Stimulated activated naive B cell treated with anti-CD40 and anti-IgM and Interleukin-4, amounts not matched to agents 10 μg/mL and 1 μg/mL and 100 μg/mL, for 72 hours (primary cell): ENCODE measurements at regions not wholly inside any gene's neighbourhood (a gene's known extent, or its start where the extent isn't known, plus 50 kb on each side); places are given as distances from the start of the nearest gene placed in this dataset.

Experiments
- ATAC-seq, 2 donors: fragments of 150-1000 bp; cut with Tn5 transposase; replicated peaks; 2 replicates each; pipeline ENCODE4 v1.10.0; 2021; ENCODE audit warnings: moderate library complexity in 1 of 2
- DNase-seq: peaks from one replicate; pipeline ENCODE4 v3.0.0; 2021
- H3K27ac Mint-ChIP-seq: one replicate; pipeline ENCODE4 v1.8.0; 2022; ENCODE audit warnings: mild to moderate bottlenecking, mixed read lengths
- H3K27me3 Mint-ChIP-seq, 2 donors: one replicate each; pipeline ENCODE4 v1.8.0; 2022; ENCODE audit warnings: mixed read lengths in 2 of 2
- H3K36me3 Mint-ChIP-seq, 2 donors: one replicate each; pipeline ENCODE4 v1.8.0; 2022; ENCODE audit warnings: mixed read lengths in 2 of 2, mild to moderate bottlenecking in 1 of 2
- H3K4me1 Mint-ChIP-seq, 2 donors: one replicate each; pipeline ENCODE4 v1.8.0; 2022; ENCODE audit warnings: mixed read lengths in 2 of 2, mild to moderate bottlenecking in 1 of 2
- H3K4me3 Mint-ChIP-seq, 2 donors: one replicate each; pipeline ENCODE4 v1.8.0; 2022; ENCODE audit warnings: mild to moderate bottlenecking in 2 of 2, mixed read lengths in 2 of 2, moderate library complexity in 1 of 2
- H3K9me3 Mint-ChIP-seq, 2 donors: one replicate each; pipeline ENCODE4 v1.8.0; 2022; ENCODE audit warnings: mixed read lengths in 2 of 2, mild to moderate bottlenecking in 1 of 2

GRCh38 chr10:16297642-16298041, 139.2 kb upstream of the PTER start:
- no peaks in the 10 kb centered on the region for H3K36me3 Mint-ChIP-seq
- H3K4me1 Mint-ChIP-seq = no peaks in the 10 kb centered on the region
- H3K27me3 Mint-ChIP-seq = no peaks in the 10 kb centered on the region
- DNase-seq (no peak), ATAC-seq (no peak)
- H3K9me3 Mint-ChIP-seq = peaks cover 2 to 3% of the 10 kb centered on the region in 2 donors
- no peak overlapping the region for H3K4me3 Mint-ChIP-seq
- no peak overlapping the region for H3K27ac Mint-ChIP-seq

GRCh38 chr10:16304311-16304710, 132.5 kb upstream of the PTER start:
- Mint-ChIP-seq H3K27ac (no peak overlapping the region), H3K4me1 (no peaks in the 10 kb centered on the region), H3K27me3 (peaks cover 0 to 4% of the 10 kb centered on the region in 2 donors), H3K4me3 (no peak overlapping the region), H3K9me3 (peaks cover 0 to 7% of the 10 kb centered on the region in 2 donors), H3K36me3 (no peaks in the 10 kb centered on the region)
- no peak for DNase-seq
- no peak for ATAC-seq

- no peaks in the 10 kb centered on the region for H3K4me1 Mint-ChIP-seq
- ATAC-seq (no peak), DNase-seq (no peak)
- H3K4me3 Mint-ChIP-seq = no peak overlapping the region
- H3K27ac Mint-ChIP-seq = no peak overlapping the region
- no peaks in the 10 kb centered on the region for H3K27me3 Mint-ChIP-seq
- H3K36me3 Mint-ChIP-seq = no peaks in the 10 kb centered on the region
- peaks cover 4 to 20% of the 10 kb centered on the region in 2 donors for H3K9me3 Mint-ChIP-seq
These were observed 126.4 kb upstream of the PTER start for GRCh38 chr10:16310440-16310839.

- Mint-ChIP-seq H3K27ac (no peak overlapping the region), H3K4me3 (no peak overlapping the region), H3K27me3 (no peaks in the 10 kb centered on the region), H3K4me1 (no peaks in the 10 kb centered on the region), H3K9me3 (peaks cover 4 to 13% of the 10 kb centered on the region in 2 donors), H3K36me3 (no peaks in the 10 kb centered on the region)
- ATAC-seq (peak in 1 of 2 donors; percentile 45), DNase-seq (no peak)
These were observed 122.6 kb upstream of the PTER start for GRCh38 chr10:16314259-16314658.

- Mint-ChIP-seq H3K36me3 (no peaks in the 10 kb centered on the region), H3K4me3 (no peak overlapping the region), H3K27ac (no peak overlapping the region), H3K27me3 (no peaks in the 10 kb centered on the region), H3K4me1 (no peaks in the 10 kb centered on the region), H3K9me3 (no peaks in the 10 kb centered on the region)
- ATAC-seq (no peak), DNase-seq (no peak)
These were observed 119.9 kb upstream of the PTER start for GRCh38 chr10:16316733-16317390.

GRCh38 chr10:16341637-16342036, 95.2 kb upstream of the PTER start:
- Mint-ChIP-seq H3K4me1 (no peaks in the 10 kb centered on the region), H3K27me3 (no peaks in the 10 kb centered on the region), H3K36me3 (no peaks in the 10 kb centered on the region), H3K27ac (no peak overlapping the region), H3K4me3 (no peak overlapping the region), H3K9me3 (peaks cover 0 to 4% of the 10 kb centered on the region in 2 donors)
- ATAC-seq (no peak), DNase-seq (no peak)

GRCh38 chr10:16348891-16349290, 87.9 kb upstream of the PTER start:
- H3K9me3 Mint-ChIP-seq = peaks cover 3 to 6% of the 10 kb centered on the region in 2 donors
- H3K36me3 Mint-ChIP-seq = no peaks in the 10 kb centered on the region
- no peak overlapping the region for H3K4me3 Mint-ChIP-seq
- ATAC-seq (no peak), DNase-seq (no peak)
- no peaks in the 10 kb centered on the region for H3K4me1 Mint-ChIP-seq
- no peaks in the 10 kb centered on the region for H3K27me3 Mint-ChIP-seq
- no peak overlapping the region for H3K27ac Mint-ChIP-seq

- ATAC-seq (no peak), DNase-seq (no peak)
- peaks cover 3 to 4% of the 10 kb centered on the region in 2 donors for H3K9me3 Mint-ChIP-seq
- no peaks in the 10 kb centered on the region for H3K36me3 Mint-ChIP-seq
- no peak overlapping the region for H3K27ac Mint-ChIP-seq
- no peaks in the 10 kb centered on the region for H3K27me3 Mint-ChIP-seq
- H3K4me1 Mint-ChIP-seq = no peaks in the 10 kb centered on the region
- H3K4me3 Mint-ChIP-seq = no peak overlapping the region
These were observed 84.7 kb upstream of the PTER start for GRCh38 chr10:16352146-16352545.

- Mint-ChIP-seq H3K27ac (no peak overlapping the region), H3K36me3 (no peaks in the 10 kb centered on the region), H3K9me3 (peaks cover 3 to 6% of the 10 kb centered on the region in 2 donors), H3K4me3 (no peak overlapping the region), H3K27me3 (peaks cover 0 to 14% of the 10 kb centered on the region in 2 donors), H3K4me1 (no peaks in the 10 kb centered on the region)
- DNase-seq (no peak), ATAC-seq (no peak)
These were observed 76.8 kb upstream of the PTER start for GRCh38 chr10:16360001-16360400.

- Mint-ChIP-seq H3K4me1 (no peaks in the 10 kb centered on the region), H3K27me3 (peaks cover 0 to 14% of the 10 kb centered on the region in 2 donors), H3K27ac (no peak overlapping the region), H3K4me3 (no peak overlapping the region), H3K36me3 (no peaks in the 10 kb centered on the region), H3K9me3 (peaks cover 3 to 6% of the 10 kb centered on the region in 2 donors)
- no peak for ATAC-seq
- no peak for DNase-seq
These were observed 76.4 kb upstream of the PTER start for GRCh38 chr10:16360425-16360824.

- H3K9me3 Mint-ChIP-seq = peaks cover 3 to 6% of the 10 kb centered on the region in 2 donors
- ATAC-seq (no peak), DNase-seq (no peak)
- no peaks in the 10 kb centered on the region for H3K36me3 Mint-ChIP-seq
- H3K4me1 Mint-ChIP-seq = no peaks in the 10 kb centered on the region
- H3K27me3 Mint-ChIP-seq = peaks cover 0 to 14% of the 10 kb centered on the region in 2 donors
- no peak overlapping the region for H3K4me3 Mint-ChIP-seq
- no peak overlapping the region for H3K27ac Mint-ChIP-seq
These were observed 75.7 kb upstream of the PTER start for GRCh38 chr10:16361086-16361485.

GRCh38 chr10:16363741-16364140, 73.1 kb upstream of the PTER start:
- H3K27ac Mint-ChIP-seq = no peak overlapping the region
- peaks cover 6 to 14% of the 10 kb centered on the region in 2 donors for H3K27me3 Mint-ChIP-seq
- H3K4me3 Mint-ChIP-seq = no peak overlapping the region
- peaks cover 3 to 6% of the 10 kb centered on the region in 2 donors for H3K9me3 Mint-ChIP-seq
- ATAC-seq (no peak), DNase-seq (no peak)
- H3K36me3 Mint-ChIP-seq = no peaks in the 10 kb centered on the region
- no peaks in the 10 kb centered on the region for H3K4me1 Mint-ChIP-seq

- Mint-ChIP-seq H3K36me3 (no peaks in the 10 kb centered on the region), H3K27ac (no peak overlapping the region), H3K27me3 (peaks cover 0 to 7% of the 10 kb centered on the region in 2 donors), H3K9me3 (peaks cover 0 to 3% of the 10 kb centered on the region in 2 donors), H3K4me1 (no peaks in the 10 kb centered on the region), H3K4me3 (no peak overlapping the region)
- ATAC-seq (no peak), DNase-seq (no peak)
These were observed 69.1 kb upstream of the PTER start for GRCh38 chr10:16367621-16368292.

- H3K4me3 Mint-ChIP-seq = no peak overlapping the region
- ATAC-seq = peak in 1 of 2 donors; percentile 67
- H3K36me3 Mint-ChIP-seq = no peaks in the 10 kb centered on the region
- DNase-seq = no peak
- no peaks in the 10 kb centered on the region for H3K4me1 Mint-ChIP-seq
- no peaks in the 10 kb centered on the region for H3K9me3 Mint-ChIP-seq
- no peak overlapping the region for H3K27ac Mint-ChIP-seq
- H3K27me3 Mint-ChIP-seq = no peaks in the 10 kb centered on the region
These were observed 55.7 kb upstream of the PTER start for GRCh38 chr10:16381083-16381482.

GRCh38 chr10:16384021-16384420, 52.8 kb upstream of the PTER start:
- DNase-seq (no peak), ATAC-seq (no peak)
- H3K36me3 Mint-ChIP-seq = no peaks in the 10 kb centered on the region
- H3K9me3 Mint-ChIP-seq = no peaks in the 10 kb centered on the region
- H3K4me1 Mint-ChIP-seq = no peaks in the 10 kb centered on the region
- H3K27ac Mint-ChIP-seq = no peak overlapping the region
- H3K27me3 Mint-ChIP-seq = peaks cover 0 to 4% of the 10 kb centered on the region in 2 donors
- no peak overlapping the region for H3K4me3 Mint-ChIP-seq
